ENCODE measurements at regions not wholly inside any gene's neighbourhood (a gene's known extent, or its start where the extent isn't known, plus 50 kb on each side); places are given as distances from the start of the nearest gene placed in this dataset.
A peak's percentile ranks its signal among the peaks of the same experiment; 100 is the strongest.
"Not testable (repeated sequence)": the region's sequence is repeated elsewhere in the genome, so short reads cannot be mapped to it uniquely, and the experiment has no call there.

GRCh38 chr9:90514877-90515276 is 127.7 kb downstream of the DIRAS2 start:
- no peak for DNase-seq

- DNase-seq, result no peak
These were observed 127.1 kb downstream of the DIRAS2 start for GRCh38 chr9:90515510-90515909.

GRCh38 chr9:90517103-90517502 is 125.5 kb downstream of the DIRAS2 start:
- no peak for DNase-seq

- DNase-seq, result no peak
These were observed 120.6 kb downstream of the DIRAS2 start for GRCh38 chr9:90521811-90522570.

GRCh38 chr9:90523958-90524357 is 118.7 kb downstream of the DIRAS2 start:
- no peak for DNase-seq

- DNase-seq, result no peak
These were observed 116.2 kb downstream of the DIRAS2 start for GRCh38 chr9:90526386-90526785.

GRCh38 chr9:90536094-90536493 is 106.5 kb downstream of the DIRAS2 start:
- DNase-seq, result not testable (repeated sequence)

GRCh38 chr9:90538566-90538965 is 104.1 kb downstream of the DIRAS2 start:
- DNase-seq, result no peak

GRCh38 chr9:90539286-90539685 is 103.3 kb downstream of the DIRAS2 start:
- DNase-seq, result no peak

- no peak for DNase-seq
These were observed 101.9 kb downstream of the DIRAS2 start for GRCh38 chr9:90540734-90541133.

GRCh38 chr9:90544488-90544887 is 98.1 kb downstream of the DIRAS2 start:
- DNase-seq, result no peak

- DNase-seq, result peak; percentile 92
These were observed 96.4 kb downstream of the DIRAS2 start for GRCh38 chr9:90546200-90546599.

GRCh38 chr9:90547896-90548295 is 94.7 kb downstream of the DIRAS2 start:
- no peak for DNase-seq

GRCh38 chr9:90552317-90552716 is 90.3 kb downstream of the DIRAS2 start:
- DNase-seq, result no peak

- DNase-seq, result no peak
These were observed 87.1 kb downstream of the DIRAS2 start for GRCh38 chr9:90555351-90556057.

- no peak for DNase-seq
These were observed 85.5 kb downstream of the DIRAS2 start for GRCh38 chr9:90556897-90557675.

- DNase-seq, result no peak
These were observed 83.2 kb downstream of the DIRAS2 start for GRCh38 chr9:90559075-90560073.
